Right lung (tissue), 2 donors: ENCODE measurements at regions not wholly inside any gene's neighbourhood (a gene's known extent, or its start where the extent isn't known, plus 50 kb on each side); places are given as distances from the start of the nearest gene placed in this dataset.

Experiments
- DNase-seq, 2 donors: peaks; one replicate each; pipeline ENCODE4 v3.0.0-alpha.2; 2013

DNA sequence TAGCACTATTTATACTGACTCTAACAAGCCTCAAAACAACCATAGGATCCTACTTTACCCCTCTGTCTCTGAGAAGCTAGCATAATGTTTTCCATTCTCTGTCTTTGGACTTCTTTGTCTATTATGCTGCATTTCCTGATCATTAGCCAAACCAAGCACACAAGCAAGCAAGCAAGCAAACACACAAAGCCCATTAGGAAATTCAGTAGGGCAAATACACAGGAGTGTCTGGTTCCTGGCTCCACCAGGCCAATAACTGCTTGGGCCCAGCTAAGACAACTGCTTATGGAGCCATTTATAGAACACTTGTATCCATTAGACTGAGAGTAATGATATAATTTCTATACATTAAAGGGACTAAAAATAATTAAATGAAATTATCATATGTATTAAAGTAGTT lies 952.9 kb upstream of the EPHA7 start:
- DNase-seq: no peak

GRCh38 chr6:94367316-94367715 lies 948.0 kb upstream of the EPHA7 start:
- DNase-seq: no peak

- no peak for DNase-seq
Observed at GRCh38 chr6:94362061-94362864, 942.9 kb upstream of the EPHA7 start.

- no peak for DNase-seq
Observed at GRCh38 chr6:94361304-94362060, 942.1 kb upstream of the EPHA7 start.

- no peak for DNase-seq
Observed at GRCh38 chr6:94357381-94357980, 938.1 kb upstream of the EPHA7 start.

DNA sequence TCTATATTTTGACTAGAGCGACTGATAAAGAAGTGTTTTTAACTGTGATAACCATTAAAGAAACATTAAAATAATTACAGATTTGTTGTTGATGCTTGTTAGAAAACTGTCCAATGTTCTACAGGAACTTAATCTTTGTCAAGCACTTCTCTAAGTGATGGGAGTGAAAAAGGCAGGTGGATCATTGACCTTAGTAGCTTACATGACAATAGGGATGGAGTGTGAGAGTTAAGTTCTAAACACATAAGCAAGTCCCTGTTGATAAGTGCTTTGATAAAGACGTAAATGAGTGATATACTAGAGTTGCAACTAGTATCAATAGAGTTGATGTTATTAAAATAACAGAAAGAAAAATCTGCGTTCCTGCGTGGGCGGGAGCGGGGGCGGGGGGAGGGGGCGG lies 931.5 kb upstream of the EPHA7 start:
- no peak for DNase-seq

DNA sequence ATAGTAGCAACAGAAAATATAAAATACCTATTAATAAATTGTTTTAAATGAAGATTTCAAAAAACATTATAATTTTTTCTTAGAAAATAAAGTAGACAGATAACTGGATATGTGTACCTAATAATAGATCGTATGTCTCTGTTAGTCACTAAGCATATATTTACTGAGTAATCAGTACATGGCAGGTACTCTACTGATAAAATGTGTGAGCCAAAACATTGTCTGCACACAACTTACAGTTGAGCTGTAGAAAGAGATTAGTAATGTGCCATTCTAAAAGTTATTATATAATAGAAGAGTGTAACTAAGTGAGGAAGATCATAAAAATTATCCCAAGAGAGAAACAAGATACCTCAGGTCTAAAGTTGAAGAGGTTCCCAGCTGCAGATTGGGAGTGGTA lies 929.9 kb upstream of the EPHA7 start:
- DNase-seq: no peak

GRCh38 chr6:94344866-94345265 lies 925.5 kb upstream of the EPHA7 start:
- DNase-seq: no peak

DNA sequence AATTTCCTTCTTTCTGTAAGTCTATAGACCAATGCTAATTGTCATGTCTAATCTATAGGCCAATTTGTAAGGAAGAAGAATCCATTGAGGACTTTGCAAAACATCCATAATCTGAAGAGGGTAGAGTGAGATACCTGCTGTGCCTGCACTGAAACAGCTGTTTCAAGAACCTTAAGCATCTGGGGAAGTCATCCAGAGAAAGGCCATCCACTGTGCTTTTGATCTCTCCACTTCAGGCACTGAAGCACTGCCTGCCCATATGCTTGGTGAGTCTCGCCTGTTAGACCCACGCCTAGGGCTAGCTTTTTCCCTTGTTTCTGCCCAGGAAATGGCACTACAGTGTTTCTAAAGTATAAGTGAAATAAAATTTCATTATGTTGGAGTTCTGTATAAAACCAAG lies 921.8 kb upstream of the EPHA7 start:
- DNase-seq: no peak

DNA sequence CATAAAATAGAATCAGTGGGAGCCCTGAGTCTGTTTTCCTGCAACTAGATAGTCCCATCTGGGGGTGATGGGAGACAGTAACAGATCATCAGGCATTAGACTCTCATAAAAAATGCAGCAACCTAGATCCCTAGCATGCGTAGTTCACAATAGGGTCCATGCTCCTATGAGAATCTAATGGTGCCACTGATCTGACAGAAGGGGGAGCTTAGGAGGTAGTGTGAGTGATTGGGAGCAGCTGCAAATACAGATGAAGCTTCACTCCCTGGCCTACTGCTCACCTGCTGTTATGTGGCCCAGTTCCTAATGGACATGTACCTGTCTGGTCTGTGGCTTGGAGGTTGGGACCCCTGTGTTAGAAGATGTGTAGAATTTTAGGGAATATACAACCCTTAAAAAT lies 904.5 kb upstream of the EPHA7 start:
- DNase-seq: no peak

GRCh38 chr6:94300424-94301144 lies 881.2 kb upstream of the EPHA7 start:
- DNase-seq: no peak

DNA sequence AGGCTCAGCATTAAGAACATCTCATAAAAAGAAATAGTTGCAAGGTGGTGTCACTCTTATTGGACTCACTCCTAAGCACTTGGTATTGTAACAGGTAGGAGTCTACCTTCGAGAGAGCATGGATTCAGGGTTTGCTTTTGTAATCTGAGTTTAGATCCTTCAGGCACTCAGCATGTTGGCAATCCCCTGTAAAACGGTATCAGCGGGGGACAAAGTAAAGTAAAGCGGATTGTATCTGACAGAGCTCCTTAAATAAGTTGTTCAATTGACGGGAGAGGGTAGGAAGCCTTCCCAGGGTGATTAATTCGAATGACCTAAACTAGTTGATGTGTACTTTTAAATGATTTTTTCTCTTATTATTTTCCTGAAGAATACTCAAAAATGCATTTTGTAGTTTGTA lies 869.8 kb upstream of the EPHA7 start:
- DNase-seq: no peak

- DNase-seq: no peak
Observed at GRCh38 chr6:94278146-94278545, 858.8 kb upstream of the EPHA7 start.

GRCh38 chr6:94272327-94272726 lies 853.0 kb upstream of the EPHA7 start:
- no peak for DNase-seq

DNA sequence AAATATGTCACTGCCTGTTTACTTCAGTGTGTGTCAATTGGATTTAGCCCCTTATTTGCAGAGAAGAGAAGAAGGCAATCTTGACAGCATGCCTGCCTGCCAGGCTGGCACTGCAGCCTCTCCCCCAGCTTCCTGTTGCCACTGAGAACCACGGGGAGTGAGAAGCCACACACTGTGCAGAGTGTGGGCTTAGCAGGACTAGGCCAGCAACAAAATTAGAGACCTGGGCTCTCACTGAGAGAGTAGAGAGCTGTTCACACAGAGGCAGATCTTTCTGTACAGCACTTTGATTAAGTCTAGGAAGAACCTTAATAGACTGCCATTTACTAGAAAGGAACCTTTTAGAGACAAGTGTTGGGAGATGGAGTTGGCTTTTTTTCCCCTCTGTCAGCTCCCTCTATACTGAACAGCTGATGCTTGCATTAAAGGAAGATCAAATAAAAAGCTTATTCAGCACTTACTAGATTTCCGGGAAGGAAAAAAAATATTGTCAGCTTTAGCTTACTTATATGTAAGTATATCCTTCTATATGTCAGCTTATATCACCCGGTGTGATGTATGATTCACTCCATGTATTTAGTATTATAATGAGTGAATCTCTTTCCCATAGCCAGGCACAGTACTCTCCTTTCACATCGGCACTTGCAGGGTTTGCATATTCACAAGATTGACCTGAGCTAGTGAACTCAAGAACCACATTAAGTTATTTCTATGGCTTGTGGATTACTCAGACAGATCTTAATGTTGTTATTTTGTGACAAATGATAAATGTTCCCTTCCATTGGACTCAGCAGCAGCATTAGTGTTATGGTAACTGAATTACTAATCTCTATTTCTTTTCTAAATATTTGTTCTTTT lies 851.0 kb upstream of the EPHA7 start:
- DNase-seq: peak; percentile 9 to 12

- no peak for DNase-seq
Observed at GRCh38 chr6:94269256-94269655, 849.9 kb upstream of the EPHA7 start.

- DNase-seq: no peak
Observed at GRCh38 chr6:94260765-94261164, 841.4 kb upstream of the EPHA7 start.

DNA sequence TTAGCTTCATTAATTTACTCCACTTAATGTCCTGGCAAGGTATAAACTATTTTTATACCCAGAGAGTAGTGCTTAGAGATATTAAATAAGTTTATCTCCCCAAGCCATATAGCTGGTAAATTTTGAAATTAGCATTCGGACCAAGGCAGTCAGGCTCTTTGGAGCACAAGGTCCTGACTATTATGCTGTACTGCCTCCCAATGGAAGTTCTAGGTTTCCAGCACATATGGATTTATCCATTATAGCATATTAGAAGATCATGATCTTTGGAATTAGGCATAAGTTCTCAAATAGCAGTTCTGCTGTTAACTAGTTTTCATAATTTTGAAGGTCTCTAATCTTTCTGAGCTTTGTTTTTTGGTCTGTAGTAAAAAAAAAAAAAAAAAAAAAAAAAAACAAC lies 835.3 kb upstream of the EPHA7 start:
- DNase-seq: peak in 1 of 2 donors; percentile 4

- no peak for DNase-seq
Observed at GRCh38 chr6:94251878-94252277, 832.5 kb upstream of the EPHA7 start.

- no peak for DNase-seq
Observed at GRCh38 chr6:94245395-94245794, 826.0 kb upstream of the EPHA7 start.

GRCh38 chr6:94238868-94239267 lies 819.5 kb upstream of the EPHA7 start:
- no peak for DNase-seq
